ENCODE measurements at regions not wholly inside any gene's neighbourhood (a gene's known extent, or its start where the extent isn't known, plus 50 kb on each side); places are given as distances from the start of the nearest gene placed in this dataset.

GRCh38 chr5:27497491-27497890, 459.1 kb upstream of the CDH9 start:
- TF ChIP-seq CTCF (IDR thresholded peaks at IDR 0.05), result no peak
- no peak for TF ChIP-seq POLR2AphosphoS5 (IDR thresholded peaks at IDR 0.05; ENCODE audit: insufficient read depth in 1 of 2, low read depth in 1 of 2)
